ENCODE measurements at regions not wholly inside any gene's neighbourhood (a gene's known extent, or its start where the extent isn't known, plus 50 kb on each side); places are given as distances from the start of the nearest gene placed in this dataset.

GRCh38 chr14:71202881-71203280 is 295.6 kb downstream of the PCNX1 start:
- DNase-seq (ENCODE audit: low read depth, low spot score) = no peak

DNA sequence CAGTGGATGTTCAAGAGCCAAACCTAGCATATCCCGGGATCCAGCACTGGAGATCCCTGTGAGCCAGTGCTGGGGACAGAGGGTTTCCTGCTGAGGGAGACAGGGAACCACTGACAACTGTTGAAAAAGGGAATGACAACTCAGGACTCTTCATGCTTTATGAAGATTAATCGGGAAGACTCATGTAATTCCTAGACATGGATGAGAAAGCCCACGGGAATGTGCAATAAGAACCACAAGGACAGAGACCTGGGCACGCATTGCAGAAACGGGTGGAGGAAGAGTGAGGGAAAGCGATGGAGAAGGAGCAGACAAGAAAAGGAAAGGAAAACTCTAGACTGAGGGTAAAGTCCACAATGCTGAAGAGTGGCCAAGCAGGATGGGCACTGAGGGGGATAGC is 296.0 kb downstream of the PCNX1 start:
- DNase-seq (ENCODE audit: low read depth, low spot score) = no peak

DNA sequence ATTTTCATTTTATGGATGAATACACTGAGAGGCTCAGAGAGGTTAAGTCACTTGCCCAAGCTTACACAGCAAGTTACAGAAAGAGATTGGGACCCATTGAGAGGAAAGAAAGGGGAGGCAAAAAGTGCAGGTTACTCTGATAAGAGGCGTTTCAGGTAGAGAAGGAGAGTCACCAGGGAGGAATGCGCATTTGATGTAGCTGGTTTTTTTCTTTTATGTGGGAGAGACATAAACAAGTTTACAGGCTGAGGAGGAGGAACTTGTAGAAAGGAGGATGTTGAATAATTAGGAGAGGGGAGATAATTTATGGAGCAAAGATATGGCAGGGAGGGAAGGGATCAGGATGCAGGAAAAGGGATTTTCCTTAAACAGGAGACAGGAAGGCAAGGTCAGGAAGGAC is 297.0 kb downstream of the PCNX1 start:
- no peak for DNase-seq (ENCODE audit: low read depth, low spot score)

DNA sequence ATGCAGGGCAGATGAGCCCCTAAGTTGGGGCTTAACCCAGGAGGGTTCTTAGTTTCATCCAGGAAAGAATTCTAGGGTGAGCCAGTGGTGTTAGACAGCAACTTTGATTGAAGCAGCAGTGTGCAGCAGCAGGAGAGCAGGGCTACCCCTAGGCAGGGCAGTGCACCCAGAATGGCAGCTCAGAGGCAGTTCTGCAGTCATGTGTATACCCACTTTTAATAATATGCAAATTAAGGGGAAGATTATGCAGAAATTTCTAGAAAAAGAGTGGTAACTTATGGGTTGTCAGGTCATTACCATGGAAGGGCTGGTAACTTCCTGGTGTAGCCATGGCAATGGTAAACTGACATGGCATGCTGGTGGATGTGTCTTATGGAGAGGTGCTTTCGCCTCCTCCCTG is 297.5 kb downstream of the PCNX1 start:
- no peak for DNase-seq (ENCODE audit: low read depth, low spot score)

- DNase-seq (ENCODE audit: low read depth, low spot score) = no peak
These were observed 298.9 kb downstream of the PCNX1 start for GRCh38 chr14:71206123-71206522.

- DNase-seq (ENCODE audit: low read depth, low spot score) = no peak
These were observed 299.6 kb downstream of the PCNX1 start for GRCh38 chr14:71206766-71207371.

DNA sequence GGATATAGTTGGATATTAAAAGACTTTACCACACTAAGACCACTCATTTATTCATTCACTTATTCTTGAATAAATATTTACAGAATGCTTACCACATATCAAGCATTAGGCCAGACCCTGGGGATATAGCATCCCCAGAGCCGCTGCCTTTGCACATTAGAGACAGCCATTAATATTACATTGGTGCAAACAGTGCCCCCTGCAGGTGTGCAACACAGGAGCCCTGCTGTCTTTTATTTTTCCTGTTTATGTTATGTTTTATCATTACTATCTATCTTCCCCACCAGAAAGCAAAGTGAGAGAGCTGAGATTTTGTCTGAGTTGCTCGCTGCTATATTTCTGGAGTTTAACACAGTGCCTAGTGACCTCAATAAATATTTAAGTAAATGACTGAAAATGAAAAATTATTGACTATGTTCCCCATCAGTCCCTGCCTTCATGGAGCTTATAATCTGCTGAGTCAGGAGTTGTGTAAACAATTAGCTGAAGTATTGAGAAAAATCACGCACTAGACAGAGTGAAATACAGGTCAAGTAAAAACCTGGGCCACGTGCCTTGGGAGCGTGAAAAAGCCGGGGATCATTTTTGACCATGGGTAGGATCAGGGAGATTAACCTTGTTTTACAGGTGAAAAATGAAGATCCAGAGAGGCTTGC is 301.6 kb downstream of the PCNX1 start:
- DNase-seq (ENCODE audit: low read depth, low spot score) = no peak

- no peak for DNase-seq (ENCODE audit: low read depth, low spot score)
These were observed 302.6 kb downstream of the PCNX1 start for GRCh38 chr14:71209888-71210287.

- no peak for DNase-seq (ENCODE audit: low read depth, low spot score)
These were observed 304.8 kb downstream of the PCNX1 start for GRCh38 chr14:71212093-71212492.

- no peak for DNase-seq (ENCODE audit: low read depth, low spot score)
These were observed 305.4 kb downstream of the PCNX1 start for GRCh38 chr14:71212683-71213107.

GRCh38 chr14:71214241-71214640 is 307.0 kb downstream of the PCNX1 start:
- no peak for DNase-seq (ENCODE audit: low read depth, low spot score)

DNA sequence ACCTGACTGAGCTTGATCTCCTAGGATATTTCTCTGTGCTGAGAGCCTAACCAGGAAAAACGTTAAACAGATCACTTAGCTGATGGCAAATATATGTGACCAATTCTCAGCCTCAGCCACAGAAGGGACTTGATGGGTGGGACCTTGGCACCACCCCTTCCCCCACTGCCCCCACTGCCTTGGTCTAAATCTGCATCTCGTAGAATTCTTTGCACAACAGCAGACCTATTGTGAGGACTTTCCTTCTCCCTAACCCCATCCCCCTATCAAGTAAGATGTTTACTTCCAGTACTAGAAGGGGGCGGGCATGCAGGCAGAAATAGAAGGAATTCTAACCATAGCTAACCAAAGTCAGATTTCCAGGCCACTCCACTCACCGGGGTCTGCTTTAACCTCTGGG is 313.2 kb downstream of the PCNX1 start:
- no peak for DNase-seq (ENCODE audit: low read depth, low spot score)

DNA sequence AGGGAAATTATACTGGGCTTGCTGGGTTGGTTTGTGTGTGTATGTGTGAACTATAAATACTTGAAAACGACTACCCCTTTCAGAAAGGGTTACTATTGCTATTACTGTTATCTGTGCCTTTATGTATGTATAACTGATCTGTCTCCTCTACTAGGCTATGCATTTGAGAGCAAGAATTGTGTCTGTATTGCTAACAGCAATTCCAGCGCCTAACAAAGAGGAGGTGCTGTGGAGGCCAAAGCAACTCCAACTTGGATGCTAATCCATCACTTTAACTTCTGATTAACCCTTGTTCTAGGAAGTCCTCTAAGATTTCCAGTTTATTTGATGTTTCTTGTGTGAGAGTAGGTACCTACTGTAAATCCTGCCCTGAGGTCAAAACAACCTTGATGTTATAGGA is 313.9 kb downstream of the PCNX1 start:
- DNase-seq (ENCODE audit: low read depth, low spot score) = no peak

- DNase-seq (ENCODE audit: low read depth, low spot score) = no peak
These were observed 317.9 kb downstream of the PCNX1 start for GRCh38 chr14:71225113-71225512.

DNA sequence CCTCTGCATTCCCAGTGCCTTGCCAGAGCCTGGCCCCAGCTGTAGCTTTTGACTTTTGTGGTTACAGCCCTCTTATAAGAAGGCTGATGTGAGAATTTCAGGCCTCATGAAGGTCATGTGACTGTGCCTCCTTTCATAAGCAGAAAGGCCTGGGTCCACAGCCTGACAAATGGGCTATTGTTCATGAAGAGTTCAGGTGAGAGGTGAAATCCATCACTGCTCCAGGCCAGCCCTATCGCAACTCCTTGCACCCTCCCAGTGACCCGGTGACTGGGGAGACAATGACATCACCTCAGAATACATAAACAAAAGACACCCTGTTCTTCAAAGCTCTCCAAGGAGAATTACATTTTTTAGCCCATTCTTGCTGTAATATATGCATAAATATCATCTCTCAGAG is 321.5 kb downstream of the PCNX1 start:
- no peak for DNase-seq (ENCODE audit: low read depth, low spot score)

DNA sequence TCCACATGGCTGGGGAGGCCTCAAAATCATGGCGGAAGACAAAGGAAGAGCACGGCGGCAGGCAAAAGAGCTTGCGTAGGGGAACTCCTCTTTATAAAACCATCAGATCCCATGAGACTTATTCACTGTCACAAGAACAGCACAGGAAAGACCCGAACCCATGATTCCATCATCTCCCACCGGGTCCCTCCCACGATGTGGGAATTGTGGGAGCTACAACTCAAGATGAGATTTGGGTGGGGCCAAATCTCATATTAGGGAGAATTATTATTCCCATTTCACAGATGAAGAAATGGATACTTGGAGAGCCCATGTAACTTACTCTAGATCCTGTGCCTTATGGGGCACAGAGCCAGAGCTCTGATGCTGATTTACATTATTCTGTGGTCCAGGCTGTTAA is 322.6 kb downstream of the PCNX1 start:
- DNase-seq (ENCODE audit: low read depth, low spot score) = no peak

- DNase-seq (ENCODE audit: low read depth, low spot score) = no peak
These were observed 323.6 kb downstream of the PCNX1 start for GRCh38 chr14:71230897-71231296.

- DNase-seq (ENCODE audit: low read depth, low spot score) = no peak
These were observed 324.5 kb downstream of the PCNX1 start for GRCh38 chr14:71231521-71232393.

GRCh38 chr14:71232506-71232905 is 325.2 kb downstream of the PCNX1 start:
- no peak for DNase-seq (ENCODE audit: low read depth, low spot score)

DNA sequence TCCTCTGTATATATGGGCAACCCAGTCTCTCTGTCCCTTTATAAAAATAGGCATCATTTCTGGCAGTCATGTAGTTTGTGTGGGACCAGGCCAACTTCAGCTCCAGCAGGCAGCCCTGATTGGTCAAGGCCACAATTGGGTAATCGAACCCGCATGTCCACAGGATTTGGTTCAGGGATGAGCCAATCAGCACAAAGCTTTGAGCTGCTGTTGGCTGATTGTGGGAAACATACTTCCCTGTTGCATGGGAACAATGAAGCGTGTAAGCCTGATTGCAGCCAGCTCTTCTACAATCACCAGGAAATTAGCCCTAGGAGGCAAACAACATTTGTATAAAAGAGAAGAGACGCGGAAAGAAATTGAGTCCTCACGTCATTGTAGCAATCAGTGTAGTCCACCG is 328.6 kb downstream of the PCNX1 start:
- no peak for DNase-seq (ENCODE audit: low read depth, low spot score)

DNA sequence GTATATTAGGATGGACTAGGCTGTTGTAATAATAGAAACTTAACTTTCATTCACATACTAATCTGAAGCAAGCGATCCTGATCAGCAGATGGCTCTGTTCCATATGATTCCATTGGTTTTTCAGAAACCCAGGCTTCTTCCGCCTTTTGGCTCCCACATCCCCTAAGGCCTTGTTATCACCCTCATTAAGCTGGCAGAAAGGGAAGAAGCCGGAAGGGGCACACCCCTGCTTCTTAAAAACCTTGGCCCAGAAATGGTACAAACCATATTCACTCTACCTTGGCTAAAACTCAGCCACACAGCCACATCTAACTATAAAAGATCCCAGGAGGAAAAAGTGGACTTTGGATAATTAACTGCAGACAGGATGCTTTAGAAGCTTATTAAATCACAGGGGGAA is 329.2 kb downstream of the PCNX1 start:
- DNase-seq (ENCODE audit: low read depth, low spot score) = no peak

- DNase-seq (ENCODE audit: low read depth, low spot score) = no peak
These were observed 330.3 kb downstream of the PCNX1 start for GRCh38 chr14:71237556-71237955.

GRCh38 chr14:71238835-71239234 is 331.6 kb downstream of the PCNX1 start:
- no peak for DNase-seq (ENCODE audit: low read depth, low spot score)

Measured in activated naive CD8-positive, alpha-beta T cell treated with anti-CD3 and anti-CD28 coated beads, Interleukin-2, amount 50 U/mL, for 16 hours (primary cell).